Body of pancreas (tissue), 4 donors: ENCODE measurements at regions not wholly inside any gene's neighbourhood (a gene's known extent, or its start where the extent isn't known, plus 50 kb on each side); places are given as distances from the start of the nearest gene placed in this dataset.

ENCODE experiments used
- ATAC-seq: fragments of 150-250 bp; one replicate; pipeline ENCODE4 v1.9.1; 2016
- DNase-seq, 4 donors: peaks; one replicate each; pipeline ENCODE4 v3.0.0-alpha.2; 2019
- H3K27ac ChIP-seq, 4 donors: fragments of 200-600 bp; sonication (generic); 1 replicate in 3 of 4; 2 replicates in 1 of 4; pipeline versions ENCODE4 v1.5.1 to v1.6.1; 2016 to 2019; ENCODE audit warnings: mild to moderate bottlenecking in 1 of 4, mixed read lengths in 1 of 4, moderate library complexity in 1 of 4
- H3K27me3 ChIP-seq, 2 donors: fragments of 200-600 bp; sonication (generic); one replicate each; pipeline ENCODE4 v1.6.0; 2016; ENCODE audit warnings: mild to moderate bottlenecking in 1 of 2
- H3K36me3 ChIP-seq, 2 donors: fragments of 200-600 bp; sonication (generic); replicated peaks in 1 of 2; 2 replicates each; pipeline ENCODE4 v1.5.1; 2016; ENCODE audit warnings: low read depth in 2 of 2; ENCODE audit not compliant: insufficient read depth in 1 of 2
- H3K4me1 ChIP-seq: fragments of 200-600 bp; sonication (generic); one replicate; pipeline ENCODE4 v1.6.0; 2016
- H3K4me3 ChIP-seq, 2 donors: fragments of 200-600 bp; sonication (generic); 1 replicate in 1 of 2; 2 replicates in 1 of 2; pipeline ENCODE4 v1.5.1; 2016 to 2019
- H3K9me3 ChIP-seq, 3 donors: fragments of 200-600 bp; sonication (generic); 1 replicate in 2 of 3; 2 replicates in 1 of 3; pipeline ENCODE4 v1.5.1; 2016
- POLR2A ChIP-seq, 3 donors: fragments of 450-650 bp; IDR thresholded peaks; one replicate each; pipeline ENCODE4 v1.6.1; 2016; ENCODE audit warnings: antibody characterized with exemption in 3 of 3, mild to moderate bottlenecking in 2 of 3
- WGBS, 2 donors: methylation state at CpG; one replicate each; pipeline ENCODE4 v1.1.5; 2017; 5-methylcytosine and 5-hydroxymethylcytosine counted together
- intact Hi-C: fragments of 100-400 bp; cut with DNase I; formaldehyde crosslinking; loops from one replicate; pipeline ENCODE4 v1.15.1; 2023
- TF ChIP-seq, protein P1 (sequence below), 7 experiments: fragments of 450-650 bp in 4 of 7; fragments of 200-600 bp in 3 of 7; sonication (generic) in 3 of 7; IDR thresholded peaks; one replicate each; pipeline ENCODE4 v1.5.1; 2016 to 2019; ENCODE audit warnings: antibody characterized with exemption in 7 of 7

DNA sequence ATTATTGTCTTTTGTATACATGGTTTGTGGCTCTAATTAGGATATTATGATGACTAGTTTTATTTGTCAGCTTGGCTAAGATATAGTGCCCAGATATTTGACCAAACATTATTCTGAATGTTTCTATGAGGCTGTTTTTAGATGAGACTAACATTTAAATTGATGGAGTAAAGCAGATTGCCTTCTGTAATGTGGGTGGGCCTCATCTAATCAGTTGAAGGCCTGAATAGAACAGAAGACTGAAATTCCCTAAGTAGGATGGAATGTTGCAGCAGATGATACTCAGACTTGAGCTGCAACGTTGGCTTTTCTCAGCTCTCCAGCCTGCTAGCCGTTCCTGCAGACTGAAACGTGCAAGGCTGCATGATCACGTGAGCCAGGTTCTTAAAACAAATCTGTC lies 546.5 kb downstream of the EDEM1 start:
- 78 to 79% methylated on average over 4 of the region's 4 CpGs for WGBS, 2 donors
- H3K4me3 ChIP-seq: no peak overlapping the region
- H3K27me3 ChIP-seq: no peaks in the 10 kb centered on the region
- no peaks in the 10 kb centered on the region for H3K9me3 ChIP-seq
- intact Hi-C loops: no loop called here
- DNase-seq: no peak
- no peaks in the 10 kb centered on the region for H3K4me1 ChIP-seq
- ATAC-seq: no peak
- no peak overlapping the region for H3K27ac ChIP-seq
- TF ChIP-seq POLR2A (IDR thresholded peaks at IDR 0.05): no peak
- TF ChIP-seq, protein P1, sequence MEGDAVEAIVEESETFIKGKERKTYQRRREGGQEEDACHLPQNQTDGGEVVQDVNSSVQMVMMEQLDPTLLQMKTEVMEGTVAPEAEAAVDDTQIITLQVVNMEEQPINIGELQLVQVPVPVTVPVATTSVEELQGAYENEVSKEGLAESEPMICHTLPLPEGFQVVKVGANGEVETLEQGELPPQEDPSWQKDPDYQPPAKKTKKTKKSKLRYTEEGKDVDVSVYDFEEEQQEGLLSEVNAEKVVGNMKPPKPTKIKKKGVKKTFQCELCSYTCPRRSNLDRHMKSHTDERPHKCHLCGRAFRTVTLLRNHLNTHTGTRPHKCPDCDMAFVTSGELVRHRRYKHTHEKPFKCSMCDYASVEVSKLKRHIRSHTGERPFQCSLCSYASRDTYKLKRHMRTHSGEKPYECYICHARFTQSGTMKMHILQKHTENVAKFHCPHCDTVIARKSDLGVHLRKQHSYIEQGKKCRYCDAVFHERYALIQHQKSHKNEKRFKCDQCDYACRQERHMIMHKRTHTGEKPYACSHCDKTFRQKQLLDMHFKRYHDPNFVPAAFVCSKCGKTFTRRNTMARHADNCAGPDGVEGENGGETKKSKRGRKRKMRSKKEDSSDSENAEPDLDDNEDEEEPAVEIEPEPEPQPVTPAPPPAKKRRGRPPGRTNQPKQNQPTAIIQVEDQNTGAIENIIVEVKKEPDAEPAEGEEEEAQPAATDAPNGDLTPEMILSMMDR (IDR thresholded peaks at IDR 0.05): no peak
- H3K36me3 ChIP-seq: no peaks in the 10 kb centered on the region

DNA sequence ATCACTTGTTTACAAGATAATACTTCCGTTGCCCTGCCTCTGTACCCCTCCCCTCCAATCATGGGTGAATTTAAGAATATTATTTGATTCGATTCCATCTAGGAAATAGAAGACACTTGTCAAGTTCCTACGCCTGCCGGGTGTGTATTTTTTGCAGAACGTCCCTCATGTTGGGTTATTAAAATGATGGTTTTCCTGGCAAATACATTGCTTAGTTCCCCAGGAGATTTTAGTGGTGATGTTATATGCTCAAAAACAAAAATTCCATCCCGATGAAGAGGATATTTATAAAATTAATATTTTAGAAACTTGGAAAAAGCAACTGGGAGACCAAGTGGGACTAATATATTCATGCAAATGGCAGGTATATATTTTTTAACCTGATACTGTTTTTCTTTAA lies 548.4 kb downstream of the EDEM1 start:
- intact Hi-C loops: no loop called here
- H3K27me3 ChIP-seq: no peaks in the 10 kb centered on the region
- 65 to 73% methylated on average over 6 of the region's 6 CpGs for whole genome bisulfite sequencing, 2 donors
- no peak for DNase-seq
- no peaks in the 10 kb centered on the region for H3K4me1 ChIP-seq
- no peak for ATAC-seq
- no peaks in the 10 kb centered on the region for H3K9me3 ChIP-seq
- TF ChIP-seq, protein P1 (IDR thresholded peaks at IDR 0.05): no peak
- no peak for TF ChIP-seq POLR2A (IDR thresholded peaks at IDR 0.05)
- H3K27ac ChIP-seq: no peak overlapping the region
- no peak overlapping the region for H3K4me3 ChIP-seq
- no peaks in the 10 kb centered on the region for H3K36me3 ChIP-seq

DNA sequence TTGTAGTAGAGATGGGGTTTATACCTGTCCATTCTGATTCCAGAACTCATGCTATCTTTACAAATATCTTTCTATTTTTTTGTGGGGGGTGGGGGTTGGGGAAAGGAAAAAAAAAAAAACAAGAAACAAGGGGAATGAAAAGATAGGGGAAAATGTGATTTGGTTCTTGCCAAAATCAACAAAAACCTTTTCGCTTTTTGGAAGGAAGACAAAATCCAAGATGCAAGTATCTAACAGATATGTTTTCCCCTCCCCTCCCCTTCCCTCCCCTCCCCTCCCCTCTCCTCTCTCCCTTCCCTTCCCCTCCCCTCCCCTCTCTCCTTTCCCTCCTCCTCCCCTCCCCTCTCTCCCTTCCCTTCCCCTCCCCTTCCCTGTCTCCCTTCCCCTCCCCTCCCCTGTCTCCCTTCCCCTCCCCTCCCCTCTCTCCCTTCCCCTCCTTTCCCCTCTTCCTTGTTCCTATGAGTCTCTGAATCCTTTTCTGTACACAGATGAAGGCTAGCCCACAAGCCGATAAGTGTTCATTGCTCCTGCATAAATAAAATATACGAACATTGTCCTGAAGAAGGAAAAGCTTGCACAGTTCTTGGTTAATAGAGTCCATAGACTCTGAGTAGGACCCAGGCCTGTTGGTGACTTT lies 551.9 kb downstream of the EDEM1 start:
- 51 to 61% methylated on average over 3 of the region's 3 CpGs for WGBS, 2 donors
- DNase-seq (no peak), ATAC-seq (no peak)
- no peaks in the 10 kb centered on the region for H3K36me3 ChIP-seq
- no peak overlapping the region for H3K4me3 ChIP-seq
- H3K4me1 ChIP-seq: no peaks in the 10 kb centered on the region
- no peak for TF ChIP-seq POLR2A (IDR thresholded peaks at IDR 0.05)
- TF ChIP-seq, protein P1 (IDR thresholded peaks at IDR 0.05): no peak
- H3K27ac ChIP-seq: no peak overlapping the region
- H3K9me3 ChIP-seq: no peaks in the 10 kb centered on the region
- intact Hi-C loops: no loop called here
- H3K27me3 ChIP-seq: no peaks in the 10 kb centered on the region

DNA sequence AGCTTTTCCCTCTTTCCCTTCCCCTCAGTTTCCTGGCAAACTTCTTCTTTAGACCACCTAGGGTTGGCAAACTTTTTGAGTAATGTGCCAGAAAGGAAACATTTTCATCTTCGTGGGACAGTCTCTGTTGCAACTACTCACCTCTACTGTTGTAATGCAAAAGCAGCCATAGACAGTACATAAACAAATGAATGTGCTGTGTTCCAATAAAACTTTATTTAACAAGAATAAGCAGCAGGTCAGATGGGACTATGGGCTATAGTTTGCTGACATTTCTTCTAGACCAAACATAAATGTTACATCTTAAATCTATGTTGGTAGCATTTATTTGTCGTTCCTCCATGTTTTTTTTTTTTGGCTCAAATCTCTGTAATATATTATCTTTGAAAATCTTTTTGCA lies 552.4 kb downstream of the EDEM1 start:
- DNase-seq (no peak), ATAC-seq (no peak)
- intact Hi-C loops: no loop called here
- TF ChIP-seq, protein P1 (IDR thresholded peaks at IDR 0.05): no peak
- TF ChIP-seq POLR2A (IDR thresholded peaks at IDR 0.05): no peak
- no peaks in the 10 kb centered on the region for H3K4me1 ChIP-seq
- H3K36me3 ChIP-seq: no peaks in the 10 kb centered on the region
- H3K4me3 ChIP-seq: no peak overlapping the region
- H3K27ac ChIP-seq: no peak overlapping the region
- no peaks in the 10 kb centered on the region for H3K9me3 ChIP-seq
- WGBS, 2 donors: 70 to 86% methylated on average over 2 of the region's 2 CpGs
- no peaks in the 10 kb centered on the region for H3K27me3 ChIP-seq

DNA sequence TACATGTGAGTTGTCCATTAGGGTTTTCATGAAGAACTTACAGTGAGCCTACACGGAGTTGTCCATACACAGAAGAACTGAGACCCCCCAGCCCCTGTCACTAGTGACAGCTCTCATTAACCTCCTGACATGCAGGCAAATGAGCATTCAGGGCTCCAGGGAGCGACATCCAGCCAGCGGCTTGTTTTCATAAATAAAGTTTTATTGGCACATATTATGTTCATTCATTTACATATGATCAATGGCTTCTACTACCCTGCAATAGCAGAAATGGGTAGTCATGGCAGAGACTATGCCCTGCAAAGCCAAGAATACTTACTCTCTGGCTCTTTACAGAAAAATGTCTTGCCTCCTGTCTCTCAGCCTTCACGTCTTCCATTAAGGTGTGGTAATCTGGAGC lies 553.5 kb downstream of the EDEM1 start:
- Histone ChIP-seq H3K27me3 (no peaks in the 10 kb centered on the region), H3K4me3 (no peak overlapping the region), H3K36me3 (no peaks in the 10 kb centered on the region), H3K9me3 (no peaks in the 10 kb centered on the region), H3K4me1 (no peaks in the 10 kb centered on the region), H3K27ac (no peak overlapping the region)
- DNase-seq: no peak
- TF ChIP-seq, protein P1 (IDR thresholded peaks at IDR 0.05): no peak
- TF ChIP-seq POLR2A (IDR thresholded peaks at IDR 0.05): no peak
- 86 to 87% methylated on average over 4 of the region's 4 CpGs for WGBS, 2 donors
- intact Hi-C loops: no loop called here
- no peak for ATAC-seq
